Neural cell (in vitro differentiated cells): ENCODE measurements at regions not wholly inside any gene's neighbourhood (a gene's known extent, or its start where the extent isn't known, plus 50 kb on each side); places are given as distances from the start of the nearest gene placed in this dataset.

Experiments
- H2AFZ ChIP-seq: fragments of 200-600, 300-800 bp; sonication (generic), shearing (Covaris generic); 2 replicates; pipeline ENCODE4 v1.6.0; 2014; ENCODE audit warnings: low read depth, mild to moderate bottlenecking, antibody characterized with exemption, low read length, moderate library complexity
- H3F3A ChIP-seq: fragments of 200-600 bp; shearing (Covaris generic); 2 replicates; pipeline ENCODE4 v1.6.1; 2016; ENCODE audit warnings: mild to moderate bottlenecking, moderate library complexity, mixed read lengths, antibody characterized with exemption, low read length; ENCODE audit not compliant: insufficient read depth, poor library complexity, severe bottlenecking
- H3K27ac ChIP-seq: fragments of 200-600, 300-800 bp; sonication (generic), shearing (Covaris generic); 2 replicates; pipeline ENCODE4 v1.5.1; 2014; ENCODE audit warnings: mild to moderate bottlenecking, low read length, moderate library complexity
- H3K27me3 ChIP-seq: fragments of 300-800, 200-600 bp; sonication (generic), shearing (Covaris generic); 2 replicates; pipeline ENCODE4 v1.6.0; 2014; ENCODE audit warnings: mild to moderate bottlenecking, low read depth, low read length, moderate library complexity; ENCODE audit not compliant: insufficient read depth
- H3K36me3 ChIP-seq: fragments of 300-800, 200-600 bp; sonication (generic), shearing (Covaris generic); 2 replicates; pipeline ENCODE4 v1.5.1; 2014; ENCODE audit warnings: mild to moderate bottlenecking, antibody characterized with exemption, low read length, moderate library complexity; ENCODE audit not compliant: insufficient read depth
- H3K4me2 ChIP-seq: fragments of 300-800, 200-600 bp; sonication (generic), shearing (Covaris generic); 2 replicates; pipeline ENCODE4 v1.6.0; 2014; ENCODE audit warnings: mild to moderate bottlenecking, low read length
- H3K4me3 ChIP-seq: fragments of 300-800, 200-600 bp; sonication (generic), shearing (Covaris generic); 2 replicates; pipeline ENCODE4 v1.5.1; 2014; ENCODE audit warnings: mild to moderate bottlenecking, low read length, moderate library complexity
- H3K79me2 ChIP-seq: fragments of 200-600 bp; shearing (Covaris generic); replicated peaks from 2 replicates; pipeline ENCODE4 v1.6.0; 2014; ENCODE audit warnings: mild to moderate bottlenecking, low read length, moderate library complexity; ENCODE audit not compliant: insufficient read depth
- H3K9ac ChIP-seq: fragments of 300-800, 200-600 bp; sonication (generic), shearing (Covaris generic); 2 replicates; pipeline ENCODE4 v1.6.1; 2016; ENCODE audit warnings: mild to moderate bottlenecking, low read length, mixed read lengths
- H3K9me2 ChIP-seq: fragments of 200-600 bp; shearing (Covaris generic); 2 replicates; pipeline ENCODE4 v1.6.1; 2016; ENCODE audit warnings: mild to moderate bottlenecking, low read length, mixed read lengths; ENCODE audit not compliant: insufficient read depth
- H3K9me3 ChIP-seq: fragments of 200-600, 300-800 bp; sonication (generic), shearing (Covaris generic); 2 replicates; pipeline ENCODE4 v1.6.1; 2016; ENCODE audit warnings: mild to moderate bottlenecking, mixed run types, low read length, moderate library complexity, mixed read lengths
- H4K20me1 ChIP-seq: fragments of 200-600 bp; shearing (Covaris generic); 2 replicates; pipeline ENCODE4 v1.6.1; 2016; ENCODE audit warnings: mild to moderate bottlenecking, mixed run types; ENCODE audit not compliant: insufficient read depth
- CTCF ChIP-seq: fragments of 450-650 bp; IDR thresholded peaks from 2 replicates; pipeline ENCODE4 v1.5.1; 2014; ENCODE audit warnings: antibody characterized with exemption, mild to moderate bottlenecking, moderate library complexity; ENCODE audit not compliant: poor library complexity, severe bottlenecking
- EP300 ChIP-seq: fragments of 450-650 bp; conservative IDR thresholded peaks from 2 replicates; pipeline ENCODE4 v1.6.1; 2014; ENCODE audit warnings: antibody characterized with exemption, mild to moderate bottlenecking, moderate library complexity; ENCODE audit not compliant: poor library complexity, severe bottlenecking
- EZH2 ChIP-seq: fragments of 200-600, 300-800 bp; shearing (Covaris generic), sonication (generic); IDR thresholded peaks from 2 replicates; pipeline ENCODE4 v1.6.1; 2014; ENCODE audit warnings: antibody characterized with exemption, low read length, borderline replicate concordance, mild to moderate bottlenecking; ENCODE audit not compliant: insufficient read depth, poor library complexity, severe bottlenecking
- MXI1 ChIP-seq: fragments of 450-650 bp; conservative IDR thresholded peaks from 2 replicates; pipeline ENCODE4 v1.6.1; 2014; ENCODE audit warnings: antibody characterized with exemption, mild to moderate bottlenecking; ENCODE audit not compliant: poor library complexity, severe bottlenecking
- POLR2AphosphoS5 ChIP-seq: IDR thresholded peaks from 2 replicates; pipeline ENCODE4 v1.6.1; 2012
- RAD21 ChIP-seq: fragments of 450-650 bp; conservative IDR thresholded peaks from 2 replicates; pipeline ENCODE4 v1.6.1; 2014; ENCODE audit warnings: antibody characterized with exemption, mild to moderate bottlenecking, moderate library complexity
- SMC3 ChIP-seq: fragments of 450-650 bp; conservative IDR thresholded peaks from 2 replicates; pipeline ENCODE4 v1.6.1; 2014; ENCODE audit warnings: antibody characterized with exemption, mild to moderate bottlenecking, moderate library complexity; ENCODE audit not compliant: poor library complexity
- TAF1 ChIP-seq: IDR thresholded peaks from 2 replicates; pipeline ENCODE4 v1.6.1; 2012; ENCODE audit warnings: low read depth
- TF ChIP-seq, protein P1 (sequence below): IDR thresholded peaks from 2 replicates; pipeline ENCODE4 v1.6.1; 2012; ENCODE audit warnings: borderline replicate concordance

GRCh38 chr16:49121636-49122035 is 160.0 kb downstream of the CBLN1 start:
- Histone ChIP-seq H3K27me3 (no peaks in the 10 kb centered on the region), H3K4me2 (no peak overlapping the region), H3K4me3 (no peak overlapping the region), H3K36me3 (no peaks in the 10 kb centered on the region), H3K9me3 (no peaks in the 10 kb centered on the region), H3F3A (no peaks in the 10 kb centered on the region), H3K27ac (no peak overlapping the region), H2AFZ (no peak overlapping the region), H3K9me2 (no peaks in the 10 kb centered on the region), H4K20me1 (no peaks in the 10 kb centered on the region), H3K79me2 (no peaks in the 10 kb centered on the region), H3K9ac (no peak overlapping the region)
- TF ChIP-seq RAD21 (no peak), EP300 (no peak), SMC3 (no peak), POLR2AphosphoS5 (no peak), CTCF (no peak), TAF1 (no peak), EZH2 (no peak), MXI1 (no peak)
- TF ChIP-seq, protein P1, sequence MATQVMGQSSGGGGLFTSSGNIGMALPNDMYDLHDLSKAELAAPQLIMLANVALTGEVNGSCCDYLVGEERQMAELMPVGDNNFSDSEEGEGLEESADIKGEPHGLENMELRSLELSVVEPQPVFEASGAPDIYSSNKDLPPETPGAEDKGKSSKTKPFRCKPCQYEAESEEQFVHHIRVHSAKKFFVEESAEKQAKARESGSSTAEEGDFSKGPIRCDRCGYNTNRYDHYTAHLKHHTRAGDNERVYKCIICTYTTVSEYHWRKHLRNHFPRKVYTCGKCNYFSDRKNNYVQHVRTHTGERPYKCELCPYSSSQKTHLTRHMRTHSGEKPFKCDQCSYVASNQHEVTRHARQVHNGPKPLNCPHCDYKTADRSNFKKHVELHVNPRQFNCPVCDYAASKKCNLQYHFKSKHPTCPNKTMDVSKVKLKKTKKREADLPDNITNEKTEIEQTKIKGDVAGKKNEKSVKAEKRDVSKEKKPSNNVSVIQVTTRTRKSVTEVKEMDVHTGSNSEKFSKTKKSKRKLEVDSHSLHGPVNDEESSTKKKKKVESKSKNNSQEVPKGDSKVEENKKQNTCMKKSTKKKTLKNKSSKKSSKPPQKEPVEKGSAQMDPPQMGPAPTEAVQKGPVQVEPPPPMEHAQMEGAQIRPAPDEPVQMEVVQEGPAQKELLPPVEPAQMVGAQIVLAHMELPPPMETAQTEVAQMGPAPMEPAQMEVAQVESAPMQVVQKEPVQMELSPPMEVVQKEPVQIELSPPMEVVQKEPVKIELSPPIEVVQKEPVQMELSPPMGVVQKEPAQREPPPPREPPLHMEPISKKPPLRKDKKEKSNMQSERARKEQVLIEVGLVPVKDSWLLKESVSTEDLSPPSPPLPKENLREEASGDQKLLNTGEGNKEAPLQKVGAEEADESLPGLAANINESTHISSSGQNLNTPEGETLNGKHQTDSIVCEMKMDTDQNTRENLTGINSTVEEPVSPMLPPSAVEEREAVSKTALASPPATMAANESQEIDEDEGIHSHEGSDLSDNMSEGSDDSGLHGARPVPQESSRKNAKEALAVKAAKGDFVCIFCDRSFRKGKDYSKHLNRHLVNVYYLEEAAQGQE: no peak

- no peak overlapping the region for H3K27ac ChIP-seq
- no peaks in the 10 kb centered on the region for H4K20me1 ChIP-seq
- H3K79me2 ChIP-seq: no peaks in the 10 kb centered on the region
- H2AFZ ChIP-seq: no peak overlapping the region
- no peaks in the 10 kb centered on the region for H3K9me3 ChIP-seq
- H3K9ac ChIP-seq: no peak overlapping the region
- H3K4me2 ChIP-seq: no peak overlapping the region
- TF ChIP-seq CTCF: no peak
- TF ChIP-seq EZH2: no peak
- no peak for TF ChIP-seq SMC3
- no peak for TF ChIP-seq RAD21
- no peak for TF ChIP-seq EP300
- no peak for TF ChIP-seq POLR2AphosphoS5
- TF ChIP-seq, protein P1: no peak
- TF ChIP-seq MXI1: no peak
- no peak for TF ChIP-seq TAF1
- no peaks in the 10 kb centered on the region for H3K27me3 ChIP-seq
- H3K9me2 ChIP-seq: no peaks in the 10 kb centered on the region
- H3K4me3 ChIP-seq: no peak overlapping the region
- H3K36me3 ChIP-seq: no peaks in the 10 kb centered on the region
- H3F3A ChIP-seq: no peaks in the 10 kb centered on the region
Measured at GRCh38 chr16:49120631-49121030, 161.0 kb downstream of the CBLN1 start.
